Calu3 (cell line): ENCODE measurements at regions not wholly inside any gene's neighbourhood (a gene's known extent, or its start where the extent isn't known, plus 50 kb on each side); places are given as distances from the start of the nearest gene placed in this dataset.

ENCODE experiments used
- BruUV-seq: library from RNA; stranded (reverse); fragments of 400-500 nt; replicated peaks from 2 replicates; lab custom pipeline; 2021; lab: Mats Ljungman, UMichigan
- CTCF ChIA-PET: fragments of 300-600 bp; sonication (Branson Sonifier 250); formaldehyde crosslinking; loops from one replicate; lab custom pipeline; 2022; ENCODE audit warnings: antibody characterized with exemption; lab: Charles Lee
- DNase-seq: peaks from one replicate; pipeline ENCODE4 v3.0.0; 2022
- H3K27ac Mint-ChIP-seq: one replicate; pipeline ENCODE4 v1.8.0; 2022; ENCODE audit warnings: mixed read lengths; ENCODE audit not compliant: unreplicated experiment
- H3K27me3 Mint-ChIP-seq: one replicate; pipeline ENCODE4 v1.8.0; 2022; ENCODE audit warnings: mixed read lengths; ENCODE audit not compliant: unreplicated experiment
- H3K36me3 Mint-ChIP-seq: one replicate; pipeline ENCODE4 v1.8.0; 2022; ENCODE audit warnings: mild to moderate bottlenecking, moderate library complexity, mixed read lengths; ENCODE audit not compliant: insufficient read depth, unreplicated experiment
- H3K4me1 Mint-ChIP-seq: one replicate; pipeline ENCODE4 v1.8.0; 2022; ENCODE audit warnings: mild to moderate bottlenecking, low read depth, mixed read lengths; ENCODE audit not compliant: unreplicated experiment
- H3K4me3 Mint-ChIP-seq: one replicate; pipeline ENCODE4 v1.8.0; 2022; ENCODE audit warnings: mild to moderate bottlenecking, low read depth, moderate library complexity, mixed read lengths; ENCODE audit not compliant: unreplicated experiment
- H3K9me3 Mint-ChIP-seq: one replicate; pipeline ENCODE4 v1.8.0; 2022; ENCODE audit warnings: low read depth, mixed read lengths; ENCODE audit not compliant: unreplicated experiment
- CTCF ChIP-seq: fragments of 200-600 bp; IDR thresholded peaks from one replicate; pipeline ENCODE4 v1.8.0; 2022; ENCODE audit warnings: antibody characterized with exemption; ENCODE audit not compliant: unreplicated experiment
- intact Hi-C: fragments of 100-400 bp; cut with micrococcal nuclease; formaldehyde crosslinking; loops from one replicate; pipeline ENCODE4 v1.10.0; 2022; ENCODE audit not compliant: unreplicated experiment

GRCh38 chr3:86481636-86482035, 509.3 kb downstream of the VGLL3 start:
- Mint-ChIP-seq H3K36me3 (no peaks in the 10 kb centered on the region), H3K9me3 (peaks cover 6% of the 10 kb centered on the region), H3K4me3 (no peak overlapping the region), H3K4me1 (no peaks in the 10 kb centered on the region), H3K27ac (no peak overlapping the region), H3K27me3 (peaks cover 8% of the 10 kb centered on the region)
- CTCF ChIA-PET = no interaction called here
- DNase-seq = no peak
- BruUV-seq = no TSS peak
- TF ChIP-seq CTCF = no peak
- intact Hi-C loops = no loop called here

GRCh38 chr3:86481031-86481430, 509.9 kb downstream of the VGLL3 start:
- BruUV-seq = no TSS peak
- intact Hi-C loops = no loop called here
- DNase-seq = no peak
- peaks cover 6% of the 10 kb centered on the region for H3K9me3 Mint-ChIP-seq
- no peak overlapping the region for H3K27ac Mint-ChIP-seq
- H3K27me3 Mint-ChIP-seq = peaks cover 12% of the 10 kb centered on the region
- no peaks in the 10 kb centered on the region for H3K36me3 Mint-ChIP-seq
- no peak for TF ChIP-seq CTCF
- no peaks in the 10 kb centered on the region for H3K4me1 Mint-ChIP-seq
- H3K4me3 Mint-ChIP-seq = no peak overlapping the region
- CTCF ChIA-PET = no interaction called here

- no TSS peak for BruUV-seq
- Mint-ChIP-seq H3K4me3 (no peak overlapping the region), H3K27ac (no peak overlapping the region), H3K36me3 (no peaks in the 10 kb centered on the region), H3K27me3 (no peaks in the 10 kb centered on the region), H3K9me3 (no peaks in the 10 kb centered on the region), H3K4me1 (no peaks in the 10 kb centered on the region)
- intact Hi-C loops = no loop called here
- CTCF ChIA-PET = no interaction called here
- no peak for TF ChIP-seq CTCF
- no peak for DNase-seq
Observed at GRCh38 chr3:86464180-86464579, 526.8 kb downstream of the VGLL3 start.

GRCh38 chr3:86451749-86452148, 539.2 kb downstream of the VGLL3 start:
- Mint-ChIP-seq H3K27ac (no peak overlapping the region), H3K27me3 (no peaks in the 10 kb centered on the region), H3K4me1 (no peaks in the 10 kb centered on the region), H3K4me3 (no peak overlapping the region), H3K36me3 (no peaks in the 10 kb centered on the region), H3K9me3 (no peaks in the 10 kb centered on the region)
- TF ChIP-seq CTCF = no peak
- CTCF ChIA-PET = no interaction called here
- intact Hi-C loops = no loop called here
- DNase-seq = no peak
- BruUV-seq = no TSS peak
